Gastrocnemius medialis (tissue), 4 donors: ENCODE measurements at regions not wholly inside any gene's neighbourhood (a gene's known extent, or its start where the extent isn't known, plus 50 kb on each side); places are given as distances from the start of the nearest gene placed in this dataset.

ENCODE experiments used
- ATAC-seq, 2 donors: fragments of 150-250 bp; one replicate each; pipeline ENCODE4 v1.9.1; 2016
- DNase-seq, 2 donors: peaks; one replicate each; pipeline ENCODE4 v3.0.0-alpha.2; 2019
- H3K27ac ChIP-seq, 4 donors: fragments of 200-600 bp; sonication (generic); 1 replicate in 1 of 4; 2 replicates in 3 of 4; pipeline ENCODE4 v1.5.1; 2016 to 2018; ENCODE audit warnings: mild to moderate bottlenecking in 2 of 4, moderate library complexity in 1 of 4
- H3K27me3 ChIP-seq, 3 donors: fragments of 200-600 bp; sonication (generic) in 2 of 3; 1 replicate in 1 of 3; 2 replicates in 2 of 3; pipeline versions ENCODE4 v1.5.1 to v1.6.0; 2016 to 2019; ENCODE audit warnings: mild to moderate bottlenecking in 1 of 3, moderate library complexity in 1 of 3
- H3K36me3 ChIP-seq, 2 donors: fragments of 200-600 bp; sonication (generic) in 1 of 2; one replicate each; pipeline ENCODE4 v1.5.1; 2017 to 2018
- H3K4me1 ChIP-seq, 2 donors: fragments of 200-600 bp; sonication (generic) in 1 of 2; one replicate each; pipeline ENCODE4 v1.5.1; 2016 to 2017; ENCODE audit warnings: mild to moderate bottlenecking in 2 of 2
- H3K4me3 ChIP-seq, 4 donors: fragments of 200-600 bp; sonication (generic) in 3 of 4; 1 replicate in 1 of 4; 2 replicates in 3 of 4; pipeline ENCODE4 v1.5.1; 2016 to 2019; ENCODE audit warnings: mild to moderate bottlenecking in 2 of 4
- H3K9me3 ChIP-seq, 3 donors: fragments of 200-600 bp; sonication (generic) in 2 of 3; 1 replicate in 1 of 3; 2 replicates in 2 of 3; pipeline ENCODE4 v1.5.1; 2016 to 2019
- POLR2A ChIP-seq, 2 donors: fragments of 450-650 bp; IDR thresholded peaks; one replicate each; pipeline ENCODE4 v1.6.1; 2017; ENCODE audit warnings: antibody characterized with exemption in 2 of 2, mild to moderate bottlenecking in 2 of 2, moderate library complexity in 2 of 2
- in situ Hi-C, 4 donors: fragments of 200-750 bp; cut with MboI; loops; one replicate each; pipeline versions ENCODE4 v1.15.0 to v1.8.0; 2017; ENCODE audit warnings: low sequenced_read_pairs in 4 of 4
- intact Hi-C: fragments of 100-400 bp; cut with DNase I; formaldehyde crosslinking; loops from one replicate; pipeline ENCODE4 v1.15.1; 2023; ENCODE audit warnings: low total_unique reads
- TF ChIP-seq, protein P1 (sequence below), 5 experiments: fragments of 450-650 bp in 3 of 5; fragments of 200-600 bp in 2 of 5; sonication (generic) in 2 of 5; IDR thresholded peaks in 4 of 5; conservative IDR thresholded peaks in 1 of 5; 1 replicate in 4 of 5; 2 replicates in 1 of 5; pipeline ENCODE4 v1.5.1; 2016 to 2019; ENCODE audit warnings: antibody characterized with exemption in 5 of 5, mild to moderate bottlenecking in 3 of 5, moderate library complexity in 3 of 5

DNA sequence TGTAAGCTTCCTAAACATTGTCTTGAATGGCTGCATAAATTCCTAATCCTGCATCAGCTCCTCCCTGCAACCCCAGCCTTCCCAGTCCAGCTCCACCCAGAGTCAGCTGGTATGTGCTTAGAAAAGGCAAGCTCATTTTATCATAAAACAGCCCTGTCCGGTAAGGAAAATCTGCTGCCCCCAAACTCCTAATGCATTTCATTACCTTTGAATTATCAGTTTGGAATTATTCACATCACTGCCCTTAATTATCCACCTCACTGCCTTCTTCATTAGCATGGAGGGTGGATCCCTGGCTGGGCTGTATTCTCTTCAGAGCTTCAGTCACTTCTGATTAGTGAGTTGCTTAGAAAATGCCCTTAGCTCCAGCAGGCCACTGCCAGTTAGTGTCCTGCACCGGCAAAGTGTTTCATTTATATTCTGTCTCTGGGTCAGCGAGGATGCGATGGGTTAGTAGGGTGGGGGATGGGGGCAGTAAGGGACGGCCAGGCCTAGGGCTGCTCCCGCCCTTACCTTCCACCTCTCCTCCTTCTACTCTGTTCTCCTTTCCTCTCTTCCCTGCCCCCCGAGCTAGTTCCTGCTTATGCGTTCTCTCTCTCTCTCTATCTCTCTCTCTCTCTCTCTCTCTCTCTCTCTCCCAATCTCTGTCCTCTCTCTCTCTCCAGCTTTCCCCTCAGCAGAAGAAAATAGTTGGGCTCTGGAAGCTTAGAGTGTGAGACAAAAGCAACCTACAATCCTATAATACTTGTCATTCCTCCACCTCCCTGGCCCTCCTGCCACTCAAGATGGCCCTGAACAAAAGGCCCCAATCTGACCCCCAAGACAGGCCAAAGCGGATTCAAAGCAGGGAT, 174.8 kb upstream of the KLF3 start:
- no peak for ATAC-seq
- Histone ChIP-seq H3K27ac (no peak overlapping the region), H3K36me3 (no peaks in the 10 kb centered on the region), H3K4me1 (no peaks in the 10 kb centered on the region), H3K27me3 (no peaks in the 10 kb centered on the region), H3K4me3 (no peak overlapping the region), H3K9me3 (no peaks in the 10 kb centered on the region)
- in situ Hi-C loops (no loop called here), intact Hi-C loops (no loop called here)
- TF ChIP-seq, protein P1, sequence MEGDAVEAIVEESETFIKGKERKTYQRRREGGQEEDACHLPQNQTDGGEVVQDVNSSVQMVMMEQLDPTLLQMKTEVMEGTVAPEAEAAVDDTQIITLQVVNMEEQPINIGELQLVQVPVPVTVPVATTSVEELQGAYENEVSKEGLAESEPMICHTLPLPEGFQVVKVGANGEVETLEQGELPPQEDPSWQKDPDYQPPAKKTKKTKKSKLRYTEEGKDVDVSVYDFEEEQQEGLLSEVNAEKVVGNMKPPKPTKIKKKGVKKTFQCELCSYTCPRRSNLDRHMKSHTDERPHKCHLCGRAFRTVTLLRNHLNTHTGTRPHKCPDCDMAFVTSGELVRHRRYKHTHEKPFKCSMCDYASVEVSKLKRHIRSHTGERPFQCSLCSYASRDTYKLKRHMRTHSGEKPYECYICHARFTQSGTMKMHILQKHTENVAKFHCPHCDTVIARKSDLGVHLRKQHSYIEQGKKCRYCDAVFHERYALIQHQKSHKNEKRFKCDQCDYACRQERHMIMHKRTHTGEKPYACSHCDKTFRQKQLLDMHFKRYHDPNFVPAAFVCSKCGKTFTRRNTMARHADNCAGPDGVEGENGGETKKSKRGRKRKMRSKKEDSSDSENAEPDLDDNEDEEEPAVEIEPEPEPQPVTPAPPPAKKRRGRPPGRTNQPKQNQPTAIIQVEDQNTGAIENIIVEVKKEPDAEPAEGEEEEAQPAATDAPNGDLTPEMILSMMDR (IDR thresholded peaks at IDR 0.05 in 4 of 5, conservative IDR thresholded peaks at IDR 0.05 in 1 of 5): no peak
- no peak for TF ChIP-seq POLR2A (IDR thresholded peaks at IDR 0.05)
- no peak for DNase-seq

DNA sequence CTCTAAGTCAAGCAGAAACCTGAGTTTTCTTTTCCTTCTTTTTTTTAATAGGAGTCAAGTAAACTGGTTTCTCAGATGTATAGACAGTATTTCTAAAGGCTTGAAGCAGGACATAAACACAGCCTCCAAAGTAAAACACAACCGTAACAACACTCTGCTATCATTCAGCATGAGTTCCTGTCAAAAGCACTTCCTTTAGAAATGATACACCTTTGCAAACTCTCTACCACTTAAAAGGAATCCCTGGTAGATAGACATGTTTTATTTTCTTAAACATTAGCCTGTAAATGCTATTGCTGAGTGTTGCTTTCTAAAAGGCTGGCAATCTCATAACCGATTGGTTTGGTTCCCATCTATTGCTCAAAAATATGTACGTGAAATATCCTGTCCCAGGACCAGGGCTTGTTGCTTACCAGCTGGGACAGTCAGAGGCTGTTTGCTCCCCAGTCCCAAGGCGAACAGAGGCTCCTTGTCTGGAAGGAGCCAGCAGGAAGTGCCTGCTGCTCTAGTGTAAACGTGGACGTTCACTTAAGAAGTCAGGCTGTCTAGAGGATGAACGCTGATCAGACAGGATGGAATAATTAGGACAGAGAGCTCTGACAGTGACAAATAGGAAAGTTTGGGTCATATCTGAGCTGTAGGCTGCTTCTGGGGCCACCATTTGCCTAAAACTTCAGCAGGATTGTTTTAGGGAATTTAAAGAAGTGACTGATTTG, 173.9 kb upstream of the KLF3 start:
- no peak for DNase-seq
- Histone ChIP-seq H3K27ac (no peak overlapping the region), H3K4me1 (no peaks in the 10 kb centered on the region), H3K27me3 (no peaks in the 10 kb centered on the region), H3K9me3 (no peaks in the 10 kb centered on the region), H3K36me3 (no peaks in the 10 kb centered on the region), H3K4me3 (no peak overlapping the region)
- TF ChIP-seq, protein P1 (IDR thresholded peaks at IDR 0.05 in 4 of 5, conservative IDR thresholded peaks at IDR 0.05 in 1 of 5): no peak
- TF ChIP-seq POLR2A (IDR thresholded peaks at IDR 0.05): no peak
- in situ Hi-C loops: no loop called here
- intact Hi-C loops: no loop called here
- peak in 1 of 2 donors; percentile 36 for ATAC-seq

DNA sequence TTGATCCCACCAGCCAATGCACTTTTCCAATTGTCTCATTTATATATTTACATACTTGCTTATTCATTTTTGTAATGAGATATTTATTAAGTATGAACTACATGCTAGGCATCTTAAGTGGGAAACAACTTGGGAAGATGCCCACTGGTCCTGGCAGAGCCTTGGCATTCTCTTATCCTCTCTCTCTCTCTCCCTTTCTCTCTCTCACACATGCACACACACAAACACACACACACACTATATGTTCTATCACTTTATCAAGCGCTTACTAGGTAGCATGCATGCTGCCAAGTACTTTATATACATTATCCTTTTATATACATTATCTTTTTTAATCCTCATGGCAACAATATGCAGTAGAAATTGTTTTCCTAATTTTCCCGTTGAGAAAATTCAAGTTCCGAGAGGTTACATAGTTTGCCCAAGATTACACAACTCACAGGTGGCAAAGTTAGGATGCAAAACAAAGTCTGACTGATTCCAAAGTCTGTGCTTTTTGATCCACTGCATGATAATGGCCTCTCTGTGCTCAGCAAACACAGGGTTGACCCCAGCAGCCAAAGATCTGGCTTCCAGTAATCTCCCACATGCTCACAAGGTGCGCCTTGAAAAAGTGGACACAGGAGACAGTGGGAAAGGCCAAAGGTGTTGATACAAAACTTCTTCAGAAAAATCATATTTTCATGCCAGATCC, 173.1 kb upstream of the KLF3 start:
- in situ Hi-C loops: no loop called here
- Histone ChIP-seq H3K9me3 (no peaks in the 10 kb centered on the region), H3K4me3 (no peak overlapping the region), H3K4me1 (no peaks in the 10 kb centered on the region), H3K27ac (no peak overlapping the region), H3K27me3 (no peaks in the 10 kb centered on the region), H3K36me3 (no peaks in the 10 kb centered on the region)
- no peak for ATAC-seq
- TF ChIP-seq POLR2A (IDR thresholded peaks at IDR 0.05): no peak
- TF ChIP-seq, protein P1 (IDR thresholded peaks at IDR 0.05 in 4 of 5, conservative IDR thresholded peaks at IDR 0.05 in 1 of 5): no peak
- no peak for DNase-seq
- intact Hi-C loops: no loop called here

DNA sequence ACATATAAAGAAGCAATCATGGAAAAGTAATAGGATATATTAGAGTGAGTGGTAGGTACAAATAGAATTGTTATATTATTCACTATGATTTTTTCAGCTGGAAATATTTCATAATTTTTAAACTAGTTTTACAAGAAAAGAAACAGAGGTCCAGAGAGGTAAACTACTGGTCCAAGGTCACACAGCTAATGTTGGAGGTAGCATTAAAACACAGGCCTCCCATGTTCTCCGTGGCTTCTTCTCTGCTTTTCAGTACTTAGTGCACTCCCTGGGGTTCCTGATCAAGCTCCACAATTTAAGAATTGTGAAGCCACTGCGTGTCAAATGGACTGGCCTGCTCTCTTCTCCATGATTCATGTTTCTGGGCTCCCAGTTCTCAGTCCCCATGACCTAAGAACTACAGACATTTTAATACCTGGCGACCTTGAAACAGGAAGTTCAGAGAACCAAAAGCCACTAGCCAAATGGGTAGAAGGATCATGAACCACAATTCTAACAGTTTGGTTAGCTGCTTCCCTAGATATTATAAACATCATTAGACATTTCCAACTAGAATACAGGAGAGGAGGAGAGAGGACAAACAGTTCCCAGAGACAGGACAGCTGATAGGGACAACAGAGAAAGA, 172.0 kb upstream of the KLF3 start:
- no peaks in the 10 kb centered on the region for H3K27me3 ChIP-seq
- H3K4me1 ChIP-seq: no peaks in the 10 kb centered on the region
- no peak overlapping the region for H3K27ac ChIP-seq
- H3K9me3 ChIP-seq: no peaks in the 10 kb centered on the region
- in situ Hi-C loops (no loop called here), intact Hi-C loops (no loop called here)
- TF ChIP-seq, protein P1 (IDR thresholded peaks at IDR 0.05 in 4 of 5, conservative IDR thresholded peaks at IDR 0.05 in 1 of 5): no peak
- no peak for TF ChIP-seq POLR2A (IDR thresholded peaks at IDR 0.05)
- no peak overlapping the region for H3K4me3 ChIP-seq
- DNase-seq (no peak), ATAC-seq (no peak)
- no peaks in the 10 kb centered on the region for H3K36me3 ChIP-seq
